CD4-positive, alpha-beta memory T cell (primary cell): ENCODE measurements at regions not wholly inside any gene's neighbourhood (a gene's known extent, or its start where the extent isn't known, plus 50 kb on each side); places are given as distances from the start of the nearest gene placed in this dataset.

ENCODE experiments used
- CTCF ChIA-PET: fragments of 350-600 bp; sonication (Branson Sonifier 250); formaldehyde crosslinking; loops from one replicate; lab custom pipeline; 2021; ENCODE audit warnings: inconsistent platforms; ENCODE audit not compliant: partially characterized antibody; lab: Charles Lee
- POLR2A ChIA-PET: fragments of 350-600 bp; sonication (Branson Sonifier 250); formaldehyde crosslinking; loops from one replicate; lab custom pipeline; 2021; ENCODE audit not compliant: partially characterized antibody; lab: Charles Lee
- DNase-seq, 5 donors: peaks; one replicate each; pipeline versions ENCODE4 v3.0.0 to v3.0.0-alpha.2; 2020 to 2022; ENCODE audit warnings: mixed read lengths in 1 of 5
- H3K27ac ChIP-seq: one replicate; pipeline ENCODE4 v1.7.0; 2013; ENCODE audit warnings: low read depth, low read length
- H3K27me3 ChIP-seq: 2 replicates; pipeline ENCODE4 v1.7.0; 2013; ENCODE audit warnings: mild to moderate bottlenecking, low read length, moderate library complexity; ENCODE audit not compliant: insufficient read depth
- H3K36me3 ChIP-seq: 2 replicates; pipeline ENCODE4 v1.7.0; 2013; ENCODE audit warnings: mild to moderate bottlenecking, low read length, moderate library complexity; ENCODE audit not compliant: insufficient read depth
- H3K4me1 ChIP-seq: 2 replicates; pipeline ENCODE4 v1.7.0; 2013; ENCODE audit warnings: mild to moderate bottlenecking, low read length, moderate library complexity; ENCODE audit not compliant: insufficient read depth
- H3K4me3 ChIP-seq, 2 donors: one replicate each; pipeline ENCODE4 v1.7.0; 2013; ENCODE audit warnings: low read length in 2 of 2, mild to moderate bottlenecking in 1 of 2
- H3K9me3 ChIP-seq, 2 donors: one replicate each; pipeline ENCODE4 v1.7.0; 2013; ENCODE audit warnings: low read length in 2 of 2, control low read depth in 1 of 2; ENCODE audit not compliant: control insufficient read depth in 1 of 2
- H3K27ac Mint-ChIP-seq, 7 donors: one replicate each; pipeline ENCODE4 v1.8.0; 2020 to 2021; ENCODE audit warnings: mixed read lengths in 7 of 7, mild to moderate bottlenecking in 6 of 7, inconsistent platforms in 3 of 7, moderate library complexity in 3 of 7
- H3K27me3 Mint-ChIP-seq, 2 donors: one replicate each; pipeline ENCODE4 v1.8.0; 2020 to 2021; ENCODE audit warnings: mixed read lengths in 2 of 2
- H3K36me3 Mint-ChIP-seq, 2 donors: one replicate each; pipeline ENCODE4 v1.8.0; 2020 to 2021; ENCODE audit warnings: mixed read lengths in 2 of 2, inconsistent platforms in 1 of 2, mild to moderate bottlenecking in 1 of 2
- H3K4me1 Mint-ChIP-seq, 4 donors: one replicate each; pipeline ENCODE4 v1.8.0; 2020 to 2021; ENCODE audit warnings: mixed read lengths in 4 of 4, mild to moderate bottlenecking in 1 of 4
- H3K4me3 Mint-ChIP-seq, 8 donors: one replicate each; pipeline ENCODE4 v1.8.0; 2020 to 2021; ENCODE audit warnings: mixed read lengths in 8 of 8, mild to moderate bottlenecking in 7 of 8, moderate library complexity in 6 of 8, inconsistent platforms in 3 of 8
- H3K9me3 Mint-ChIP-seq, 8 donors: one replicate each; pipeline ENCODE4 v1.8.0; 2020 to 2021; ENCODE audit warnings: mixed read lengths in 8 of 8, mild to moderate bottlenecking in 5 of 8, inconsistent platforms in 3 of 8, moderate library complexity in 1 of 8
- intact Hi-C: fragments of 100-400 bp; cut with micrococcal nuclease; formaldehyde crosslinking; loops from one replicate; pipeline ENCODE4 v1.15.1; 2023

DNA sequence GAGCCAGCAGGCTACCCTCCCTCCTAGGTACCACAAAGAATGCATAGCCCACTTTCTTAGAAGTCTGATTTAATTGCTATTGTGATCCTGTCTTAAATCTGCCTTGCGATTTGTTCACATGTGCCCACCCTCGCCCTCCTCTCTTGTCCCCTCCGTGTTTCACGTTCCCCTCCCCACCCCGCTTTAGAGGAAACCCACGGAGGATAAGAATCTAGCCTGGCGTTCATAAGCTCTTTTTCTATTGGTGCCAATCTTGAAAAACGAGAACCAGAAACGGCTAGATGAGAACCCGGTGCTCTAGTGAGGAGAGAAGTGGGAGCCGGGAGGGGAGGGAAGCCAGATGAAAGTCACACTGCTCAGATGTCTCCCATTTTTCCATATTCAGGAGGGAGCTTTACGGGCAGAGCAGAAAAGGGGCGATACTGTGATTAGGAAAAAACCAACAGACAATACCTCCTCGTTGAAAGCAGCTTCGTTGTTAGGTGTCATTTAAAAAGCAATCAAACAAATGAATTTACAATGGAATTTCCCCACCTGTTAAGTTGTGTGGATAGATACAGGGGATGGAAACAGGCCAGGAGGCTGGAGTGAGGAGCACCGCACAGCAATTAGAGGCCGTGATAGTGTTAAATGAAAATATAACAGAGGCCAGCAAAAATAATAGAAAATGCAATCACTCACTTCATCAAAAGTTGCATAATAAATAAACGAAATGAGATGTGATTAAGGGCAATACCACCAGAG is 272.1 kb downstream of the GATA3 start:
- Histone ChIP-seq H3K36me3 (no peaks in the 10 kb centered on the region), H3K9me3 (no peaks in the 10 kb centered on the region), H3K27ac (no peak overlapping the region), H3K4me1 (peaks cover 31% of the 10 kb centered on the region), H3K27me3 (no peaks in the 10 kb centered on the region), H3K4me3 (no peak overlapping the region)
- peak in 1 of 5 donors; percentile 10 for DNase-seq
- ChIA-PET POLR2A (interaction anchor here (0.9 to 2.6 kb wide), 4 partner anchors 34 to 266 kb away, joined by 3 to 15 read pairs (median 3); no protein-coding TSS in a partner anchor), CTCF (interaction anchor here (0.8 to 1.3 kb wide), 2 partner anchors 9 to 19 kb away, joined by 3 to 6 read pairs; no protein-coding TSS in a partner anchor)
- intact Hi-C loops = no loop called here
- Mint-ChIP-seq H3K27me3 (no peaks in the 10 kb centered on the region), H3K9me3 (no peaks in the 10 kb centered on the region), H3K27ac (peak overlapping the region in 6 of 7 donors; percentile 43 to 91 (median 78)), H3K4me1 (peaks cover 24 to 64% (median 35%) of the 10 kb centered on the region in 4 donors), H3K4me3 (peak overlapping the region; percentile 6 to 67 (median 56)), H3K36me3 (no peaks in the 10 kb centered on the region)

DNA sequence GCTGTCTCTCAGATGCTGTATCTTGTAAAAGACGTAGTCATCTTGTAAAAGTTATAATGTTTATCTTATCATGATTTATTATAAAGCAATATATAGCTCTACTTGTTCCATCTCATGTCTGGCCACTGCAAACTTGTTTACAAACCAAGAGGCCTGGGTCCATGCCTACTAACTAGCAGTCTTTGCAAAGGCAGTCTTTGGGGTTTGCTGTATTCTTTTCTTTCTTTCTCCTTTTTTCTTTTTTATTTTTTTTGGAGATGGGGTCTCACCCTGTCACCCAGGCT is 272.6 kb downstream of the GATA3 start:
- Mint-ChIP-seq H3K36me3 (no peaks in the 10 kb centered on the region), H3K27me3 (no peaks in the 10 kb centered on the region), H3K27ac (peak overlapping the region in 2 of 7 donors; percentile 75 to 91), H3K4me1 (peaks cover 27 to 70% (median 39%) of the 10 kb centered on the region in 4 donors), H3K4me3 (peak overlapping the region in 2 of 8 donors; percentile 48 to 61), H3K9me3 (peaks cover 0 to 2% (median 0%) of the 10 kb centered on the region in 8 donors)
- no peaks in the 10 kb centered on the region for H3K36me3 ChIP-seq
- H3K27ac ChIP-seq = no peak overlapping the region
- ChIA-PET CTCF (interaction anchor here (0.8 to 1.3 kb wide), 2 partner anchors 8 to 20 kb away, joined by 3 to 6 read pairs; no protein-coding TSS in a partner anchor), POLR2A (interaction anchor here (0.9 to 2.6 kb wide), 4 partner anchors 34 to 266 kb away, joined by 3 to 15 read pairs (median 3); no protein-coding TSS in a partner anchor)
- intact Hi-C loops = no loop called here
- H3K4me3 ChIP-seq = no peak overlapping the region
- H3K27me3 ChIP-seq = no peaks in the 10 kb centered on the region
- no peaks in the 10 kb centered on the region for H3K9me3 ChIP-seq
- peaks cover 32% of the 10 kb centered on the region for H3K4me1 ChIP-seq
- DNase-seq = no peak

DNA sequence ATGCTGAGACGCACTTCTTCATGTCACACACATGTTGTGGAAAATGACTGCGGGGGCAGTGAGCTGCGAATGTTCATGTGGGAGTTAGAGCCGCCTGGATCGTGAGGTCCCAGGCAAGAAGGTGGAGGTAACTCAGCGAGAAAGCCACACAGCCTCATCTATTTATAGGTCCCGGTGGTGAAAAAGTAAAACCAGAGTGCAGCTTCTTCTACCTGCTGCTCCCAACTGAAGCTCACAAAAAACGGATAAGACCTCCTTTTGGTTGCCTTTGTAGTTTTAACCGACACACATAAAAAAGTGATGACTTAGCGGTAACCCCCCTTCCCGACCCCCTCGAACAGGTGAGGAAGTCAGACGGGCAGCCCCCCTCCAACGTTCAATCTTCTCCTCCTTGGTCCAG is 276.9 kb downstream of the GATA3 start:
- H3K4me1 Mint-ChIP-seq = peaks cover 28 to 74% (median 46%) of the 10 kb centered on the region in 4 donors
- ChIA-PET POLR2A (interaction anchor here (0.7 to 4.5 kb wide), 23 partner anchors 29 to 674 kb away, joined by 3 to 145 read pairs (median 12); partner anchors contain the start of gene GATA3), CTCF (interaction anchor here (0.6 to 3.5 kb wide), 12 partner anchors 14 to 270 kb away, joined by 3 to 37 read pairs (median 4); no protein-coding TSS in a partner anchor)
- peak overlapping the region; percentile 78 for H3K27ac ChIP-seq
- H3K9me3 Mint-ChIP-seq = peaks cover 0 to 2% (median 0%) of the 10 kb centered on the region in 8 donors
- H3K27ac Mint-ChIP-seq = peak overlapping the region; percentile 91 to 99 (median 98)
- H3K27me3 Mint-ChIP-seq = no peaks in the 10 kb centered on the region
- H3K36me3 ChIP-seq = no peaks in the 10 kb centered on the region
- H3K4me3 Mint-ChIP-seq = peak overlapping the region; percentile 84 to 94 (median 90)
- no peaks in the 10 kb centered on the region for H3K27me3 ChIP-seq
- no peaks in the 10 kb centered on the region for H3K9me3 ChIP-seq
- intact Hi-C loops = no loop called here
- peaks cover 32% of the 10 kb centered on the region for H3K4me1 ChIP-seq
- DNase-seq = peak; percentile 60 to 73 (median 66)
- no peaks in the 10 kb centered on the region for H3K36me3 Mint-ChIP-seq
- H3K4me3 ChIP-seq = peak overlapping the region; percentile 61 to 67

DNA sequence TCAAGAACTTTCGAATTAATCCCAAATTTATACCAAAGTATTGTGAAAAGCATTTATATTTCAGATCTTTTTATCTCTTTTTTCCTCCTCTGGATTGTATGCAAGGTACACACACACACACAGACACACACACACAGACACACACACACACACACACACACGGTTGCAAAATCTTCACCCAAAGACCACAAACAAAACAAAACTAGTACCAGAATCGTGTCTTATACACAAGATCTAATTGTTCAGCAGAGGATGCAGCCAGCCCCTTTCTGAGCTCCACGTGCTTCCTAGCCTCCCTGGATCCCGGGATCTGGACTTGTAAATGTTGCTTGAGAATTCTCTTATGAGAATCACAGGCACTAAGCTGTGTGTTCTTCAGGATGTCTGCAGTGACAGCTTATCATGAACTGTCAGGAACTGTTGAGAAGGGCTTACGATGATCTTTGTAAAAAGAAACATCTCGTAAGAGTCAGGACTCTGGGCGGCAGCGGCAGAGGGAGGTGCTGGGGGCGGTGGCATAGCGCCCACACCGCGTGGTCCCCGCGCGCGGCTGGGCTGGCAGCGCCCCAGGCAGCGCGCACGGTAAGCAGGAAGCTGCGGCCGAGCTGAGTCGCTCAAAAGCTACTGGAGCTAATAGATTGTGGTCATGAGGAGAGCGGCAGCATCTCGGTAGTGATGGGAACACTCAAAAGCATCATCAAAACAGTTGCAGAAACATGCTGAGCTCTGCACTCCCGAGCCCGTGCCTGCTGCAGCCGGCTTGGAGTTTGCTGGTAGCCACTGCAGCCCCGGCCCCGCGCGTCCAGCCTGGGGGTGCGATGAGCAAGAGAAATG is 277.6 kb downstream of the GATA3 start:
- peak overlapping the region; percentile 78 for H3K27ac ChIP-seq
- Mint-ChIP-seq H3K27ac (peak overlapping the region; percentile 91 to 99 (median 98)), H3K4me1 (peaks cover 27 to 69% (median 42%) of the 10 kb centered on the region in 4 donors), H3K4me3 (peak overlapping the region; percentile 84 to 94 (median 90)), H3K9me3 (peaks cover 0 to 2% (median 0%) of the 10 kb centered on the region in 8 donors), H3K36me3 (no peaks in the 10 kb centered on the region), H3K27me3 (no peaks in the 10 kb centered on the region)
- H3K9me3 ChIP-seq = no peaks in the 10 kb centered on the region
- no peaks in the 10 kb centered on the region for H3K36me3 ChIP-seq
- no peaks in the 10 kb centered on the region for H3K27me3 ChIP-seq
- H3K4me1 ChIP-seq = peaks cover 32% of the 10 kb centered on the region
- ChIA-PET CTCF (interaction anchor here (0.6 to 3.5 kb wide), 22 partner anchors 9 to 275 kb away, joined by 3 to 37 read pairs (median 4); no protein-coding TSS in a partner anchor), POLR2A (interaction anchor here (0.6 to 4.5 kb wide), 41 partner anchors 11 to 848 kb away, joined by 3 to 145 read pairs (median 7); partner anchors contain the start of gene GATA3)
- H3K4me3 ChIP-seq = peak overlapping the region; percentile 67
- DNase-seq = peak; percentile 94 to 97 (median 95)
- intact Hi-C loops = loop anchor here (1.0 to 2.0 kb wide), 7 partner anchors 35 to 279 kb away; no protein-coding TSS in a partner anchor

DNA sequence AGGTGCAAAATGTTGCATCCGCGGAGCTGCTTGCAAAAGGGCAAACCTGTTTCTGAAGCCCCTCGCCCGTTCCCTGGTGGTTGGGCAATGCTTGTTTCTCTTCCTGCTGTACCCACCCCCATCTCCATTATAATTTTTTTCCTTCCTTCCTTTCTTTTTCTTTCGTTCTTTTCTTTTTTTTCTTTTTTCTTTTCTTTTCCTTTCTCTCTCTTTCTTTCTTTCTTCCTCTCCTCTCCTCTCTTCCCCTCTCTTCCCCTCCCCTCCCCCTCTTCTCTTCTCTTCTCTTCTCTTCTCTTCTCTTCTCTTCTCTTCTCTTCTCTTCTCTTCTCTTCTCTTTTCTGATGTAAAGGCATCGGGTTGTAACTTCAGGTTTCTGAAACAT is 278.2 kb downstream of the GATA3 start:
- ChIA-PET CTCF (interaction anchor here (0.7 to 3.5 kb wide), 19 partner anchors 9 to 276 kb away, joined by 3 to 37 read pairs (median 4); no protein-coding TSS in a partner anchor), POLR2A (interaction anchor here (0.9 to 4.5 kb wide), 35 partner anchors 12 to 848 kb away, joined by 3 to 145 read pairs (median 8); partner anchors contain the start of gene GATA3)
- H3K9me3 ChIP-seq = no peaks in the 10 kb centered on the region
- H3K4me1 Mint-ChIP-seq = peaks cover 27 to 69% (median 42%) of the 10 kb centered on the region in 4 donors
- H3K27me3 Mint-ChIP-seq = no peaks in the 10 kb centered on the region
- no peaks in the 10 kb centered on the region for H3K27me3 ChIP-seq
- peaks cover 32% of the 10 kb centered on the region for H3K4me1 ChIP-seq
- H3K4me3 ChIP-seq = peak overlapping the region; percentile 30 to 67
- H3K27ac ChIP-seq = peak overlapping the region; percentile 78
- no peaks in the 10 kb centered on the region for H3K36me3 Mint-ChIP-seq
- peaks cover 0 to 2% (median 0%) of the 10 kb centered on the region in 8 donors for H3K9me3 Mint-ChIP-seq
- intact Hi-C loops = loop anchor here (1.0 to 2.0 kb wide), 7 partner anchors 34 to 279 kb away; no protein-coding TSS in a partner anchor
- peak overlapping the region; percentile 91 to 99 (median 98) for H3K27ac Mint-ChIP-seq
- no peaks in the 10 kb centered on the region for H3K36me3 ChIP-seq
- H3K4me3 Mint-ChIP-seq = peak overlapping the region; percentile 84 to 94 (median 89)
- DNase-seq = no peak

DNA sequence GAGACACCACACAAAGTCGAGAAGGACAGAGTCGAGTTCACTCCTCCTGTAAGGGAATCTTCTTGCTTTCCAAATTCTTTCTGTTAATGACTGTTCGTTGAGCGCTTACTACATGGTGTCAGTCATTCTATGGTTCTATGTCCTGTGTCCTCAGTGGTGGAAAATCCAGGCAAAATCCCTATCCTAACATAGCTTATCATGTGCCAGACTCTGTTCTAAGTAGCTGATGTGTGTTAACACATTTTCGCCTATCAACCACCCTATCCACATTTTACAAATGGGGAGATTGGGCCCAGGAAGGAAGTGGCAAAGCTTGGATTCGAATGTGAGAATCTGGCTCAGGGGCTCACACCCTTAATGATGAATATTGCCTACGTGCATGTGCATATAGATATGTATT is 280.1 kb downstream of the GATA3 start:
- H3K4me3 Mint-ChIP-seq = peak overlapping the region in 1 of 8 donors; percentile 43
- H3K4me1 Mint-ChIP-seq = peaks cover 29 to 55% (median 42%) of the 10 kb centered on the region in 4 donors
- no peak overlapping the region for H3K4me3 ChIP-seq
- no peaks in the 10 kb centered on the region for H3K36me3 Mint-ChIP-seq
- no peak overlapping the region for H3K27ac ChIP-seq
- intact Hi-C loops = no loop called here
- DNase-seq = no peak
- ChIA-PET CTCF (interaction anchor here (1.0 to 2.2 kb wide), 4 partner anchors 8 to 139 kb away, joined by 3 to 6 read pairs (median 6); no protein-coding TSS in a partner anchor), POLR2A (interaction anchor here (1.2 to 4.5 kb wide), 2 partner anchors 69 to 276 kb away, joined by 5 to 145 read pairs; no protein-coding TSS in a partner anchor)
- H3K9me3 Mint-ChIP-seq = peaks cover 0 to 4% (median 0%) of the 10 kb centered on the region in 8 donors
- peaks cover 32% of the 10 kb centered on the region for H3K4me1 ChIP-seq
- H3K27me3 ChIP-seq = no peaks in the 10 kb centered on the region
- no peaks in the 10 kb centered on the region for H3K36me3 ChIP-seq
- peak overlapping the region; percentile 58 to 99 (median 91) for H3K27ac Mint-ChIP-seq
- H3K9me3 ChIP-seq = no peaks in the 10 kb centered on the region
- no peaks in the 10 kb centered on the region for H3K27me3 Mint-ChIP-seq
